Neural crest cell (in vitro differentiated cells): ENCODE measurements at regions not wholly inside any gene's neighbourhood (a gene's known extent, or its start where the extent isn't known, plus 50 kb on each side); places are given as distances from the start of the nearest gene placed in this dataset.
"Not testable (repeated sequence)": the region's sequence is repeated elsewhere in the genome, so short reads cannot be mapped to it uniquely, and the experiment has no call there.

Source experiments
- DNase-seq: peaks from one replicate; pipeline ENCODE4 v3.0.0; 2021; ENCODE audit warnings: low read depth, mixed read lengths, low spot score
- H3K27ac Mint-ChIP-seq: one replicate; pipeline ENCODE4 v1.8.0; 2021; ENCODE audit warnings: mild to moderate bottlenecking, mixed read lengths; ENCODE audit not compliant: unreplicated experiment
- H3K27me3 Mint-ChIP-seq: 2 replicates; pipeline ENCODE4 v1.8.0; 2021; ENCODE audit warnings: low read depth, mild to moderate bottlenecking, mixed read lengths
- H3K36me3 Mint-ChIP-seq: 2 replicates; pipeline ENCODE4 v1.8.0; 2021; ENCODE audit warnings: low read depth, mild to moderate bottlenecking, mixed read lengths
- H3K4me1 Mint-ChIP-seq: 2 replicates; pipeline ENCODE4 v1.8.0; 2021; ENCODE audit warnings: mixed read lengths
- H3K4me3 Mint-ChIP-seq: one replicate; pipeline ENCODE4 v1.8.0; 2021; ENCODE audit warnings: mild to moderate bottlenecking, mixed read lengths
- H3K9me3 Mint-ChIP-seq: 2 replicates; pipeline ENCODE4 v1.8.0; 2021; ENCODE audit warnings: mixed read lengths
- CTCF ChIP-seq: fragments of 200-600 bp; sonication (generic); conservative IDR thresholded peaks from 2 replicates; pipeline ENCODE4 v1.5.0; 2021; ENCODE audit warnings: antibody characterized with exemption, mild to moderate bottlenecking

GRCh38 chr7:56199639-56200038 is 83.4 kb upstream of the NUPR2 start:
- H3K4me3 Mint-ChIP-seq = no peak overlapping the region
- no peak for DNase-seq
- H3K27me3 Mint-ChIP-seq = no peaks in the 10 kb centered on the region
- TF ChIP-seq CTCF = no peak
- no peaks in the 10 kb centered on the region for H3K4me1 Mint-ChIP-seq
- peaks cover 6% of the 10 kb centered on the region for H3K36me3 Mint-ChIP-seq
- peaks cover 17% of the 10 kb centered on the region for H3K9me3 Mint-ChIP-seq
- no peak overlapping the region for H3K27ac Mint-ChIP-seq

GRCh38 chr7:56196195-56196594 is 80.0 kb upstream of the NUPR2 start:
- H3K4me3 Mint-ChIP-seq, H3K4me1 Mint-ChIP-seq, DNase-seq, H3K27ac Mint-ChIP-seq, H3K36me3 Mint-ChIP-seq, H3K27me3 Mint-ChIP-seq: not testable (repeated sequence)
- peaks cover 20% of the 10 kb centered on the region for H3K9me3 Mint-ChIP-seq

- H3K27ac Mint-ChIP-seq = no peak overlapping the region
- H3K4me1 Mint-ChIP-seq = no peaks in the 10 kb centered on the region
- H3K36me3 Mint-ChIP-seq = peaks cover 2% of the 10 kb centered on the region
- no peak for DNase-seq
- peaks cover 19% of the 10 kb centered on the region for H3K9me3 Mint-ChIP-seq
- H3K27me3 Mint-ChIP-seq = no peaks in the 10 kb centered on the region
- no peak overlapping the region for H3K4me3 Mint-ChIP-seq
- TF ChIP-seq CTCF = no peak
These were observed 72.7 kb upstream of the NUPR2 start for GRCh38 chr7:56188823-56189346.

DNA sequence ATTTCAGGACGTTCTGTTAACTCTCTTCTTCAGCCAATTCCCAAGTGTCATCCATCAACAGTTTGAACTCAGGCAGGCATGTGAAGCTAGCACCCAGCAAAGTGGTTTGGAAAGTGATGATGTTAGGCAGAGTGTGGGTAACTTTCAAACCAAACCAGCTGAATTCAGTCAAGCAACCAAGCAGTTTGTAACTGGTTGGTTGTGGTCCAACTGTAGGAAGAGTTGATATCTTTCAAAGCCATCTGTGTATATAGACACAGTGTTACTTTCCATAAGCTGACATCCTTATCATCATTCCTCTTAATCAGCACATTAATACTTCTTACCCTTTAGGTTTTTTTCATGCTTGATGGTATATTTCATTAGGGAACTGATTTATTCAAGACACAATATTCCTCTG is 72.2 kb upstream of the NUPR2 start:
- DNase-seq = no peak
- H3K4me1 Mint-ChIP-seq = no peaks in the 10 kb centered on the region
- no peak overlapping the region for H3K27ac Mint-ChIP-seq
- no peaks in the 10 kb centered on the region for H3K27me3 Mint-ChIP-seq
- H3K4me3 Mint-ChIP-seq = no peak overlapping the region
- TF ChIP-seq CTCF = no peak
- H3K36me3 Mint-ChIP-seq = peaks cover 2% of the 10 kb centered on the region
- H3K9me3 Mint-ChIP-seq = peaks cover 18% of the 10 kb centered on the region

- Mint-ChIP-seq H3K4me1 (no peaks in the 10 kb centered on the region), H3K27me3 (no peaks in the 10 kb centered on the region), H3K36me3 (peaks cover 5% of the 10 kb centered on the region), H3K27ac (no peak overlapping the region), H3K9me3 (peaks cover 19% of the 10 kb centered on the region), H3K4me3 (no peak overlapping the region)
- TF ChIP-seq CTCF = no peak
- DNase-seq = no peak
These were observed 64.8 kb upstream of the NUPR2 start for GRCh38 chr7:56181010-56181409.

DNA sequence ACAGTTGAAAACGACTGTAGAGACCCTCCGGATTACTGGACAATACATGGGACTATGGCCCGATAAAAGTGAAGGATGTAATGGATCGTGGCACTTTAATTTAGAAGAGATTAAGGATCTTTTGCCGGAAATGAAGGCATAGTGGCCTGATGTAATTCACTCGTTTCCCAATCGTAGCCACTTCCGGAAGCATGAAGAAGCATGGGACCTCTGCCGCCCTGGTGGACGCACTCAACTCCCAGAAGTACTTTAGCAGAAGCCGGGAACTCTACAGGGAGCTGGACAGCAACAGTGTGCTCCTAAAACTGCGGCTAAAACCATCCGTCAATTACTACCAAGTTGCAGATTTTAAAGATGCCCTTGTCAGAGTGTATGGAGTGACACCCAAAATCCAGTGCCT is 59.6 kb upstream of the NUPR2 start:
- H3K27me3 Mint-ChIP-seq = no peaks in the 10 kb centered on the region
- no peaks in the 10 kb centered on the region for H3K4me1 Mint-ChIP-seq
- peaks cover 12% of the 10 kb centered on the region for H3K36me3 Mint-ChIP-seq
- no peak for DNase-seq
- TF ChIP-seq CTCF = no peak
- H3K27ac Mint-ChIP-seq = no peak overlapping the region
- no peak overlapping the region for H3K4me3 Mint-ChIP-seq
- H3K9me3 Mint-ChIP-seq = peaks cover 20% of the 10 kb centered on the region
